ENCODE measurements at regions not wholly inside any gene's neighbourhood (a gene's known extent, or its start where the extent isn't known, plus 50 kb on each side); places are given as distances from the start of the nearest gene placed in this dataset.

GRCh38 chr11:45741582-45741981 is 63.4 kb upstream of the SLC35C1 start:
- H3K23ac ChIP-seq (ENCODE audit: insufficient read length, low read depth, low read length): no peak overlapping the region
- no peak overlapping the region for H3K27ac ChIP-seq (ENCODE audit: insufficient read length, low read depth, low read length)
- no peak overlapping the region for H4K91ac ChIP-seq (ENCODE audit: insufficient read length, low read depth, low read length)
- H4K20me1 ChIP-seq (ENCODE audit: control insufficient read depth, insufficient read depth, insufficient read length): no peaks in the 10 kb centered on the region
- no peak overlapping the region for H2BK120ac ChIP-seq (ENCODE audit: low read depth, low read length, poor library complexity, severe bottlenecking)
- H3K18ac ChIP-seq (ENCODE audit: insufficient read length, low read depth, low read length): no peak overlapping the region
- Mint-ChIP-seq H3K4me1 (peaks cover 17 to 25% of the 10 kb centered on the region in 2 experiments), H3K36me3 (ENCODE audit: insufficient read depth in 1 of 3, low read depth in 3 of 3) (peaks cover 2 to 10% (median 9%) of the 10 kb centered on the region in 3 experiments; a peak in 5 of 7 replicates), H3K9me3 (peaks cover 10 to 15% of the 10 kb centered on the region in 2 experiments), H3K27me3 (ENCODE audit: low read depth) (peaks cover 7% of the 10 kb centered on the region; the same call in 1 of the 2 replicates), H3K4me3 (no peak overlapping the region), H3K27ac (no peak overlapping the region)
- H3K23me2 ChIP-seq (ENCODE audit: insufficient read length, low read depth, low read length, poor library complexity, severe bottlenecking): no peaks in the 10 kb centered on the region
- H2AK5ac ChIP-seq (ENCODE audit: insufficient read length, low read length): no peak overlapping the region
- H3K79me2 ChIP-seq (ENCODE audit: insufficient read depth, low read length): no peaks in the 10 kb centered on the region
- no peak overlapping the region for H3T11ph ChIP-seq (ENCODE audit: low read length)
- no peaks in the 10 kb centered on the region for H3K27me3 ChIP-seq (ENCODE audit: insufficient read depth, low read length)
- no peak overlapping the region for H3K4ac ChIP-seq (ENCODE audit: low read depth, low read length)
- H3K4me2 ChIP-seq (ENCODE audit: insufficient read depth, insufficient read length, low read length): no peak overlapping the region
- no peak overlapping the region for H3K9ac ChIP-seq (ENCODE audit: extremely low read depth, insufficient read length, low read length)
- H2BK15ac ChIP-seq (ENCODE audit: low read depth, low read length): no peak overlapping the region
- no peak overlapping the region for H4K8ac ChIP-seq (replicated peaks; ENCODE audit: insufficient read length, low read depth, low read length)
- DNase-seq: no peak
- H3K14ac ChIP-seq (ENCODE audit: insufficient read depth, low read length): no peak overlapping the region
- H2BK20ac ChIP-seq (ENCODE audit: low read depth, low read length, poor library complexity, severe bottlenecking): no peak overlapping the region
- H3K9me3 ChIP-seq (ENCODE audit: control insufficient read depth, low read depth, low read length): no peaks in the 10 kb centered on the region
- no peak overlapping the region for H2BK5ac ChIP-seq (ENCODE audit: insufficient read length, low read length)
- no peak overlapping the region for H2AFZ ChIP-seq (ENCODE audit: low read length)
- no peaks in the 10 kb centered on the region for H3K79me1 ChIP-seq (ENCODE audit: insufficient read depth, low read depth, low read length, poor library complexity, severe bottlenecking)
- TF ChIP-seq, protein P1, sequence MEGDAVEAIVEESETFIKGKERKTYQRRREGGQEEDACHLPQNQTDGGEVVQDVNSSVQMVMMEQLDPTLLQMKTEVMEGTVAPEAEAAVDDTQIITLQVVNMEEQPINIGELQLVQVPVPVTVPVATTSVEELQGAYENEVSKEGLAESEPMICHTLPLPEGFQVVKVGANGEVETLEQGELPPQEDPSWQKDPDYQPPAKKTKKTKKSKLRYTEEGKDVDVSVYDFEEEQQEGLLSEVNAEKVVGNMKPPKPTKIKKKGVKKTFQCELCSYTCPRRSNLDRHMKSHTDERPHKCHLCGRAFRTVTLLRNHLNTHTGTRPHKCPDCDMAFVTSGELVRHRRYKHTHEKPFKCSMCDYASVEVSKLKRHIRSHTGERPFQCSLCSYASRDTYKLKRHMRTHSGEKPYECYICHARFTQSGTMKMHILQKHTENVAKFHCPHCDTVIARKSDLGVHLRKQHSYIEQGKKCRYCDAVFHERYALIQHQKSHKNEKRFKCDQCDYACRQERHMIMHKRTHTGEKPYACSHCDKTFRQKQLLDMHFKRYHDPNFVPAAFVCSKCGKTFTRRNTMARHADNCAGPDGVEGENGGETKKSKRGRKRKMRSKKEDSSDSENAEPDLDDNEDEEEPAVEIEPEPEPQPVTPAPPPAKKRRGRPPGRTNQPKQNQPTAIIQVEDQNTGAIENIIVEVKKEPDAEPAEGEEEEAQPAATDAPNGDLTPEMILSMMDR (conservative IDR thresholded peaks at IDR 0.05): no peak
- no peak overlapping the region for H3K56ac ChIP-seq (ENCODE audit: insufficient read length, low read depth, low read length)
- H2BK12ac ChIP-seq (ENCODE audit: insufficient read length, low read depth, low read length): no peak overlapping the region
- H4K5ac ChIP-seq (ENCODE audit: insufficient read length, low read depth, low read length): no peak overlapping the region
- no CpG with 5 or more reads among the region's 2 CpGs for WGBS (ENCODE audit: extremely low coverage, insufficient read length, low lambda C conversion rate)
- peaks cover 5% of the 10 kb centered on the region; the same call in 1 of the 2 replicates for H3K4me1 ChIP-seq (ENCODE audit: insufficient read depth, low read length)

Data from H9 (cell line).